HG03064 (cell line): ENCODE measurements at regions not wholly inside any gene's neighbourhood (a gene's known extent, or its start where the extent isn't known, plus 50 kb on each side); places are given as distances from the start of the nearest gene placed in this dataset.
"Not testable (repeated sequence)": the region's sequence is repeated elsewhere in the genome, so short reads cannot be mapped to it uniquely, and the experiment has no call there.

ENCODE experiments used
- ATAC-seq: cut with Tn5 transposase; IDR thresholded peaks from one replicate; pipeline ENCODE4 v1.9.1; 2021; ENCODE audit warnings: low read depth; ENCODE audit not compliant: unreplicated experiment

GRCh38 chr17:30689266-30690000, 135.1 kb downstream of the CRLF3 start:
- not testable (repeated sequence) for ATAC-seq

- not testable (repeated sequence) for ATAC-seq
Observed at GRCh38 chr17:30686538-30687479, 137.7 kb downstream of the CRLF3 start.

GRCh38 chr17:30682280-30682679, 142.2 kb downstream of the CRLF3 start:
- ATAC-seq = not testable (repeated sequence)

- not testable (repeated sequence) for ATAC-seq
Observed at GRCh38 chr17:30680681-30681080, 143.8 kb downstream of the CRLF3 start.

- no peak for ATAC-seq
Observed at GRCh38 chr17:30677550-30678249, 146.8 kb downstream of the CRLF3 start.

- not testable (repeated sequence) for ATAC-seq
Observed at GRCh38 chr17:30675777-30676492, 148.6 kb downstream of the CRLF3 start.

GRCh38 chr17:30669217-30669649, 155.3 kb downstream of the CRLF3 start:
- not testable (repeated sequence) for ATAC-seq

- ATAC-seq = not testable (repeated sequence)
Observed at GRCh38 chr17:30668360-30669181, 155.9 kb downstream of the CRLF3 start.

GRCh38 chr17:30667657-30668359, 156.7 kb downstream of the CRLF3 start:
- not testable (repeated sequence) for ATAC-seq

GRCh38 chr17:30666838-30667656, 157.4 kb downstream of the CRLF3 start:
- ATAC-seq = not testable (repeated sequence)

GRCh38 chr17:30663727-30664455, 160.6 kb downstream of the CRLF3 start:
- ATAC-seq = not testable (repeated sequence)

GRCh38 chr17:30657148-30657547, 167.3 kb downstream of the CRLF3 start:
- ATAC-seq = not testable (repeated sequence)

GRCh38 chr17:30653038-30653437, 171.5 kb downstream of the CRLF3 start:
- ATAC-seq = not testable (repeated sequence)

- not testable (repeated sequence) for ATAC-seq
Observed at GRCh38 chr17:30650149-30650548, 172.9 kb downstream of the GOSR1 start.

- ATAC-seq = not testable (repeated sequence)
Observed at GRCh38 chr17:30648015-30648620, 170.9 kb downstream of the GOSR1 start.

GRCh38 chr17:30645875-30646274, 168.7 kb downstream of the GOSR1 start:
- ATAC-seq = not testable (repeated sequence)

GRCh38 chr17:30644713-30645112, 167.5 kb downstream of the GOSR1 start:
- ATAC-seq = not testable (repeated sequence)
